IPS DF 6.9 (cell line): ENCODE measurements at regions not wholly inside any gene's neighbourhood (a gene's known extent, or its start where the extent isn't known, plus 50 kb on each side); places are given as distances from the start of the nearest gene placed in this dataset.

Experiments used
- DNase-seq: peaks from one replicate; pipeline ENCODE4 v3.0.0-alpha.2; 2013; ENCODE audit warnings: low read depth, low spot score
- H3K27ac ChIP-seq: one replicate; pipeline ENCODE4 v1.5.1; 2013; ENCODE audit warnings: low read length, control low read depth
- H3K27me3 ChIP-seq: 2 replicates; pipeline ENCODE4 v1.6.1; 2013; ENCODE audit warnings: mild to moderate bottlenecking, low read length; ENCODE audit not compliant: control insufficient read depth, insufficient read depth
- H3K36me3 ChIP-seq: 2 replicates; pipeline ENCODE4 v1.6.1; 2013; ENCODE audit warnings: low read length; ENCODE audit not compliant: control insufficient read depth, insufficient read depth
- H3K4me1 ChIP-seq: 2 replicates; pipeline ENCODE4 v1.6.1; 2013; ENCODE audit warnings: low read length; ENCODE audit not compliant: control insufficient read depth, insufficient read depth
- H3K4me3 ChIP-seq: 2 replicates; pipeline ENCODE4 v1.5.1; 2013; ENCODE audit warnings: mild to moderate bottlenecking, low read length
- H3K9me3 ChIP-seq: 2 replicates; pipeline ENCODE4 v1.6.1; 2013; ENCODE audit warnings: low read length, inconsistent platforms; ENCODE audit not compliant: control insufficient read depth, insufficient read depth
- WGBS: extraction: QIAGEN DNeasy Blood & Tissue Kit; methylation state at CpG from one replicate; pipeline ENCODE4 v1.1.7; 2013; ENCODE audit warnings: mixed read lengths, missing lambda C conversion rate; ENCODE audit not compliant: insufficient read length, insufficient coverage; 5-methylcytosine and 5-hydroxymethylcytosine counted together

- H3K27ac ChIP-seq, result no peak overlapping the region
- no peaks in the 10 kb centered on the region for H3K27me3 ChIP-seq
- H3K36me3 ChIP-seq, result no peaks in the 10 kb centered on the region
- H3K9me3 ChIP-seq, result peaks cover 2% of the 10 kb centered on the region; the same call in 1 of the 2 replicates
- H3K4me3 ChIP-seq, result no peak overlapping the region
- H3K4me1 ChIP-seq, result peaks cover 1% of the 10 kb centered on the region; the same call in 1 of the 2 replicates
- no peak for DNase-seq
- WGBS, result no CpG with 5 or more reads among the region's 16 CpGs
Observed at GRCh38 chr10:131655101-131655849, 245.5 kb upstream of the PPP2R2D start.

GRCh38 chr10:131656009-131656408, 244.8 kb upstream of the PPP2R2D start:
- H3K27ac ChIP-seq, result no peak overlapping the region
- DNase-seq, result no peak
- no peak overlapping the region for H3K4me3 ChIP-seq
- H3K36me3 ChIP-seq, result no peaks in the 10 kb centered on the region
- H3K27me3 ChIP-seq, result no peaks in the 10 kb centered on the region
- H3K4me1 ChIP-seq, result peaks cover 1% of the 10 kb centered on the region; the same call in 1 of the 2 replicates
- peaks cover 3% of the 10 kb centered on the region; the same call in 1 of the 2 replicates for H3K9me3 ChIP-seq
- WGBS, result no CpG with 5 or more reads among the region's 7 CpGs

- Histone ChIP-seq H3K27me3 (no peaks in the 10 kb centered on the region), H3K9me3 (peaks cover 3% of the 10 kb centered on the region; the same call in 1 of the 2 replicates), H3K36me3 (no peaks in the 10 kb centered on the region), H3K27ac (no peak overlapping the region), H3K4me1 (no peaks in the 10 kb centered on the region; the same call in 1 of the 2 replicates), H3K4me3 (no peak overlapping the region)
- WGBS, result no CpG with 5 or more reads among the region's 9 CpGs
- no peak for DNase-seq
Observed at GRCh38 chr10:131656431-131656841, 244.4 kb upstream of the PPP2R2D start.

GRCh38 chr10:131657318-131657984, 243.4 kb upstream of the PPP2R2D start:
- H3K4me3 ChIP-seq, result no peak overlapping the region
- H3K27me3 ChIP-seq, result no peaks in the 10 kb centered on the region
- no peaks in the 10 kb centered on the region; the same call in 1 of the 2 replicates for H3K4me1 ChIP-seq
- DNase-seq, result no peak
- peaks cover 3% of the 10 kb centered on the region; the same call in 1 of the 2 replicates for H3K9me3 ChIP-seq
- WGBS, result no CpG with 5 or more reads among the region's 16 CpGs
- no peak overlapping the region for H3K27ac ChIP-seq
- H3K36me3 ChIP-seq, result no peaks in the 10 kb centered on the region

- H3K4me1 ChIP-seq, result no peaks in the 10 kb centered on the region; the same call in 1 of the 2 replicates
- H3K9me3 ChIP-seq, result peaks cover 3% of the 10 kb centered on the region; the same call in 1 of the 2 replicates
- no peak for DNase-seq
- H3K4me3 ChIP-seq, result no peak overlapping the region
- no CpG with 5 or more reads among the region's 9 CpGs for WGBS
- H3K27ac ChIP-seq, result no peak overlapping the region
- H3K27me3 ChIP-seq, result no peaks in the 10 kb centered on the region
- H3K36me3 ChIP-seq, result no peaks in the 10 kb centered on the region
Observed at GRCh38 chr10:131657985-131658330, 242.8 kb upstream of the PPP2R2D start.

GRCh38 chr10:131658476-131659110, 242.2 kb upstream of the PPP2R2D start:
- WGBS, result no CpG with 5 or more reads among the region's 9 CpGs
- no peaks in the 10 kb centered on the region; the same call in 1 of the 2 replicates for H3K4me1 ChIP-seq
- DNase-seq, result no peak
- H3K9me3 ChIP-seq, result peaks cover 3% of the 10 kb centered on the region; the same call in 1 of the 2 replicates
- no peak overlapping the region for H3K4me3 ChIP-seq
- H3K27me3 ChIP-seq, result no peaks in the 10 kb centered on the region
- no peaks in the 10 kb centered on the region for H3K36me3 ChIP-seq
- H3K27ac ChIP-seq, result no peak overlapping the region

GRCh38 chr10:131660427-131660826, 240.4 kb upstream of the PPP2R2D start:
- Histone ChIP-seq H3K4me1 (no peaks in the 10 kb centered on the region; the same call in 1 of the 2 replicates), H3K4me3 (no peak overlapping the region), H3K36me3 (no peaks in the 10 kb centered on the region), H3K27me3 (no peaks in the 10 kb centered on the region), H3K9me3 (peaks cover 3% of the 10 kb centered on the region; the same call in 1 of the 2 replicates), H3K27ac (no peak overlapping the region)
- WGBS, result no CpG with 5 or more reads among the region's 9 CpGs
- DNase-seq, result no peak

GRCh38 chr10:131662851-131663250, 238.0 kb upstream of the PPP2R2D start:
- WGBS, result no CpG with 5 or more reads among the region's 10 CpGs
- H3K27ac ChIP-seq, result no peak overlapping the region
- no peaks in the 10 kb centered on the region for H3K27me3 ChIP-seq
- H3K4me3 ChIP-seq, result no peak overlapping the region
- no peaks in the 10 kb centered on the region; the same call in 1 of the 2 replicates for H3K4me1 ChIP-seq
- no peaks in the 10 kb centered on the region for H3K36me3 ChIP-seq
- DNase-seq, result no peak
- peaks cover 3% of the 10 kb centered on the region; the same call in 1 of the 2 replicates for H3K9me3 ChIP-seq

GRCh38 chr10:131663351-131663750, 237.5 kb upstream of the PPP2R2D start:
- peaks cover 3% of the 10 kb centered on the region; the same call in 1 of the 2 replicates for H3K9me3 ChIP-seq
- no peaks in the 10 kb centered on the region for H3K27me3 ChIP-seq
- no CpG with 5 or more reads among the region's 4 CpGs for WGBS
- no peak for DNase-seq
- no peaks in the 10 kb centered on the region; the same call in 1 of the 2 replicates for H3K4me1 ChIP-seq
- H3K4me3 ChIP-seq, result no peak overlapping the region
- H3K27ac ChIP-seq, result no peak overlapping the region
- no peaks in the 10 kb centered on the region for H3K36me3 ChIP-seq

GRCh38 chr10:131666091-131666490, 234.7 kb upstream of the PPP2R2D start:
- no peaks in the 10 kb centered on the region for H3K36me3 ChIP-seq
- WGBS, result no CpG with 5 or more reads among the region's 3 CpGs
- no peak overlapping the region for H3K27ac ChIP-seq
- no peak overlapping the region for H3K4me3 ChIP-seq
- DNase-seq, result no peak
- no peaks in the 10 kb centered on the region for H3K4me1 ChIP-seq
- peaks cover 1% of the 10 kb centered on the region; the same call in 1 of the 2 replicates for H3K9me3 ChIP-seq
- no peaks in the 10 kb centered on the region for H3K27me3 ChIP-seq
